Endothelial cell of umbilical vein (primary cell): ENCODE measurements at regions not wholly inside any gene's neighbourhood (a gene's known extent, or its start where the extent isn't known, plus 50 kb on each side); places are given as distances from the start of the nearest gene placed in this dataset.

ENCODE experiments used
- BruUV-seq: library from RNA; stranded (reverse); fragments of 400-500 nt; replicated peaks from 2 replicates; lab custom pipeline; 2021; lab: Mats Ljungman, UMichigan
- CTCF ChIA-PET: fragments of 300-600, 350-600 bp; sonication (Branson Sonifier 250); formaldehyde crosslinking; loops from one replicate; lab custom pipeline; 2021; ENCODE audit warnings: antibody characterized with exemption, inconsistent platforms; lab: Charles Lee
- POLR2A ChIA-PET: fragments of 300-600, 350-600 bp; sonication (Branson Sonifier 250); formaldehyde crosslinking; loops from one replicate; lab custom pipeline; 2021; ENCODE audit warnings: antibody characterized with exemption, inconsistent platforms; lab: Charles Lee
- DNase-seq: peaks from one replicate; pipeline ENCODE4 v3.0.0-alpha.2; 2011; ENCODE audit warnings: low read depth, low spot score
- FAIRE-seq: peaks from 2 replicates; lab custom pipeline; 2011; peaks lifted over from hg19 to GRCh38; lab: Jason Lieb, UNC
- H2AFZ ChIP-seq: 2 replicates; pipeline ENCODE4 v1.6.0; 2012; ENCODE audit warnings: low read depth, low read length, control low read depth, inconsistent platforms
- H3K27ac ChIP-seq: 2 replicates; pipeline ENCODE4 v1.5.1; 2011; ENCODE audit warnings: low read depth, mild to moderate bottlenecking, control low read depth, low read length, moderate library complexity; ENCODE audit not compliant: insufficient read depth
- H3K27me3 ChIP-seq, 2 experiments: 2 replicates each; pipeline versions ENCODE4 v1.6.0 to v1.6.1; 2011; ENCODE audit warnings: low read length in 2 of 2, mixed read lengths in 1 of 2; ENCODE audit not compliant: control insufficient read depth in 2 of 2, insufficient read depth in 2 of 2
- H3K36me3 ChIP-seq, 2 experiments: 2 replicates in 1 of 2; 3 replicates in 1 of 2; pipeline ENCODE4 v1.5.1; 2011; ENCODE audit warnings: low read length in 2 of 2, mild to moderate bottlenecking in 1 of 2, moderate library complexity in 1 of 2; ENCODE audit not compliant: control insufficient read depth in 2 of 2, insufficient read depth in 2 of 2; ENCODE audit errors: extremely low read depth in 1 of 2
- H3K4me1 ChIP-seq: 3 replicates; pipeline ENCODE4 v1.5.1; 2011; ENCODE audit warnings: mild to moderate bottlenecking, low read length; ENCODE audit not compliant: control insufficient read depth, insufficient read depth; ENCODE audit errors: extremely low read depth
- H3K4me2 ChIP-seq: 2 replicates; pipeline ENCODE4 v1.6.1; 2011; ENCODE audit warnings: low read length, control low read depth, mixed read lengths; ENCODE audit not compliant: insufficient read depth
- H3K4me3 ChIP-seq, 3 experiments: fragments of 200-600 bp in 1 of 3; sonication (generic), shearing (Covaris generic) in 1 of 3; replicated peaks in 1 of 3; 2 replicates each; pipeline ENCODE4 v1.5.1; 2011 to 2016; ENCODE audit warnings: control low read depth in 3 of 3, low read length in 3 of 3, mild to moderate bottlenecking in 2 of 3, inconsistent platforms in 1 of 3, low read depth in 1 of 3, moderate library complexity in 1 of 3; ENCODE audit not compliant: insufficient read depth in 1 of 3
- H3K79me2 ChIP-seq: 2 replicates; pipeline ENCODE4 v1.6.0; 2012; ENCODE audit warnings: low read length, inconsistent platforms; ENCODE audit not compliant: control insufficient read depth, insufficient read depth
- H3K9ac ChIP-seq: replicated peaks from 2 replicates; pipeline ENCODE3; 2011; ENCODE audit warnings: low read length, control low read depth; ENCODE audit not compliant: insufficient read depth; ENCODE audit errors: extremely low read depth
- H3K9me1 ChIP-seq: replicated peaks from 3 replicates; pipeline ENCODE4 v1.6.0; 2011; ENCODE audit warnings: mild to moderate bottlenecking, low read length; ENCODE audit not compliant: control insufficient read depth, insufficient read depth; ENCODE audit errors: extremely low read depth
- H3K9me3 ChIP-seq: replicated peaks from 2 replicates; pipeline ENCODE4 v1.5.1; 2012; ENCODE audit warnings: low read length, inconsistent platforms; ENCODE audit not compliant: control insufficient read depth, insufficient read depth
- H4K20me1 ChIP-seq: replicated peaks from 2 replicates; pipeline ENCODE3; 2011; ENCODE audit warnings: mild to moderate bottlenecking, low read length; ENCODE audit not compliant: control insufficient read depth, insufficient read depth; ENCODE audit errors: extremely low read depth
- EZH2 ChIP-seq: IDR thresholded peaks from 2 replicates; pipeline ENCODE4 v1.6.1; 2012; ENCODE audit warnings: borderline replicate concordance, low read depth, mild to moderate bottlenecking, moderate library complexity, low read length, inconsistent platforms; ENCODE audit not compliant: severe bottlenecking
- FOS ChIP-seq: IDR thresholded peaks from 2 replicates; pipeline ENCODE4 v1.6.1; 2011; ENCODE audit warnings: mild to moderate bottlenecking, low read length, moderate library complexity, borderline replicate concordance; ENCODE audit not compliant: insufficient read depth
- GATA2 ChIP-seq: IDR thresholded peaks from 2 replicates; pipeline ENCODE4 v1.7.0; 2011; ENCODE audit warnings: low read depth, mild to moderate bottlenecking, moderate library complexity, mixed read lengths, low read length; ENCODE audit not compliant: insufficient read length, insufficient read depth
- JUN ChIP-seq: IDR thresholded peaks from 2 replicates; pipeline ENCODE4 v1.6.1; 2011; ENCODE audit warnings: borderline replicate concordance, low read depth; ENCODE audit not compliant: insufficient read length, insufficient read depth
- MYC ChIP-seq: IDR thresholded peaks from one replicate; pipeline ENCODE4 v1.6.1; 2011; ENCODE audit warnings: mild to moderate bottlenecking, low read depth, low read length
- POLR2A ChIP-seq: IDR thresholded peaks from 2 replicates; pipeline ENCODE4 v1.6.1; 2012; ENCODE audit warnings: low read depth, mild to moderate bottlenecking, control low read depth, low read length
- POLR2AphosphoS5 ChIP-seq: IDR thresholded peaks from 2 replicates; pipeline ENCODE4 v1.6.1; 2012; ENCODE audit warnings: low read depth, mild to moderate bottlenecking, control low read depth, low read length, moderate library complexity; ENCODE audit not compliant: insufficient read depth
- dilution Hi-C: fragments of 300-500 bp; cut with MboI; formaldehyde crosslinking; loops from one replicate; pipeline ENCODE4 v1.15.0; 2019; ENCODE audit warnings: low sequenced_read_pairs; ENCODE audit not compliant: extremely low pct_ligation_motif_present
- intact Hi-C: fragments of 100-400 bp; cut with micrococcal nuclease; formaldehyde crosslinking; loops from one replicate; pipeline ENCODE4 v1.10.0; 2022
- TF ChIP-seq, protein P1 (sequence below), 2 donors: IDR thresholded peaks; 1 replicate in 1 of 2; 2 replicates in 1 of 2; pipeline ENCODE4 v1.5.1; 2011; ENCODE audit warnings: low read length in 2 of 2, mild to moderate bottlenecking in 2 of 2, moderate library complexity in 2 of 2, control low read depth in 1 of 2, inconsistent platforms in 1 of 2, low read depth in 1 of 2; ENCODE audit not compliant: insufficient read depth in 1 of 2; ENCODE audit errors: extremely low read depth in 1 of 2
- TF ChIP-seq, protein P2 (sequence below): IDR thresholded peaks from 2 replicates; pipeline ENCODE4 v1.6.1; 2011; ENCODE audit not compliant: insufficient read depth, insufficient read length

DNA sequence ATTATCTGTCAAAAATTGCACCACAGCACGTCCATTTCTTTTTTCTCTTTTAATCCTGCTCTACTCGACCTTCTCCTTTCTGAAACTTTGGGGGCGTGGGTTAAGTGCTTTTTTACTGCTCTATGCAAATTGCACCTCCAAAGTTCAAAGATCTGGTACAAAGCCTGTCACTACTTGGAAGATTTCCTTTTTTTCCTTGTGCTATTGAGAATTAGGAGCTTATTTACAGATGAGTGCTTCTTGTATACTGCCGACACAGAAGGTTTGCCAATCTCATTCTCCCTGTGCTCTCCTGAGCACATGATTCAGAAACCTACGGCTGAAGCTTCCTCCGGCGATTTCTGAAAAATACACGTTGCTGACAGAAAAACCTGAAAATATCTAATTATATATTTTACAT, 94.8 kb downstream of the TEX29 start:
- peaks cover 1 to 2% of the 10 kb centered on the region in 2 experiments for H3K27me3 ChIP-seq
- intact Hi-C loops (no loop called here), dilution Hi-C loops (no loop called here)
- BruUV-seq, result no TSS peak
- H3K36me3 ChIP-seq, result no peaks in the 10 kb centered on the region
- H3K9ac ChIP-seq, result no peak overlapping the region
- no peak for FAIRE-seq
- no peak overlapping the region for H2AFZ ChIP-seq
- H3K79me2 ChIP-seq, result no peaks in the 10 kb centered on the region
- ChIA-PET CTCF (no interaction called here), POLR2A (no interaction called here)
- H3K4me3 ChIP-seq, result no peak overlapping the region
- H3K9me3 ChIP-seq, result no peaks in the 10 kb centered on the region
- no peak overlapping the region for H3K4me2 ChIP-seq
- no peak for TF ChIP-seq POLR2AphosphoS5
- TF ChIP-seq EZH2, result no peak
- TF ChIP-seq, protein P1, sequence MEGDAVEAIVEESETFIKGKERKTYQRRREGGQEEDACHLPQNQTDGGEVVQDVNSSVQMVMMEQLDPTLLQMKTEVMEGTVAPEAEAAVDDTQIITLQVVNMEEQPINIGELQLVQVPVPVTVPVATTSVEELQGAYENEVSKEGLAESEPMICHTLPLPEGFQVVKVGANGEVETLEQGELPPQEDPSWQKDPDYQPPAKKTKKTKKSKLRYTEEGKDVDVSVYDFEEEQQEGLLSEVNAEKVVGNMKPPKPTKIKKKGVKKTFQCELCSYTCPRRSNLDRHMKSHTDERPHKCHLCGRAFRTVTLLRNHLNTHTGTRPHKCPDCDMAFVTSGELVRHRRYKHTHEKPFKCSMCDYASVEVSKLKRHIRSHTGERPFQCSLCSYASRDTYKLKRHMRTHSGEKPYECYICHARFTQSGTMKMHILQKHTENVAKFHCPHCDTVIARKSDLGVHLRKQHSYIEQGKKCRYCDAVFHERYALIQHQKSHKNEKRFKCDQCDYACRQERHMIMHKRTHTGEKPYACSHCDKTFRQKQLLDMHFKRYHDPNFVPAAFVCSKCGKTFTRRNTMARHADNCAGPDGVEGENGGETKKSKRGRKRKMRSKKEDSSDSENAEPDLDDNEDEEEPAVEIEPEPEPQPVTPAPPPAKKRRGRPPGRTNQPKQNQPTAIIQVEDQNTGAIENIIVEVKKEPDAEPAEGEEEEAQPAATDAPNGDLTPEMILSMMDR (IDR thresholded peaks at IDR 0.05; ENCODE audit: extremely low read depth in 1 of 2, insufficient read depth in 1 of 2, low read depth in 1 of 2, low read length in 2 of 2), result no peak
- no peak for TF ChIP-seq POLR2A
- TF ChIP-seq GATA2, result no peak
- TF ChIP-seq, protein P2, sequence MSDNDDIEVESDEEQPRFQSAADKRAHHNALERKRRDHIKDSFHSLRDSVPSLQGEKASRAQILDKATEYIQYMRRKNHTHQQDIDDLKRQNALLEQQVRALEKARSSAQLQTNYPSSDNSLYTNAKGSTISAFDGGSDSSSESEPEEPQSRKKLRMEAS, result no peak
- no peak for TF ChIP-seq FOS
- TF ChIP-seq MYC, result no peak
- no peak for TF ChIP-seq JUN
- no peak overlapping the region for H3K27ac ChIP-seq
- H3K4me1 ChIP-seq, result no peaks in the 10 kb centered on the region
- no peak for DNase-seq
- no peaks in the 10 kb centered on the region for H3K9me1 ChIP-seq
- no peaks in the 10 kb centered on the region for H4K20me1 ChIP-seq
